HG03342 (cell line): ENCODE measurements at regions not wholly inside any gene's neighbourhood (a gene's known extent, or its start where the extent isn't known, plus 50 kb on each side); places are given as distances from the start of the nearest gene placed in this dataset.

ENCODE experiments used
- ATAC-seq: cut with Tn5 transposase; IDR thresholded peaks from one replicate; pipeline ENCODE4 v1.9.1; 2021; ENCODE audit warnings: mild to moderate bottlenecking, moderate library complexity; ENCODE audit not compliant: unreplicated experiment

GRCh38 chrX:17206584-17206983 lies 168.4 kb upstream of the NHS start:
- no peak for ATAC-seq

- ATAC-seq: no peak
Observed at GRCh38 chrX:17214962-17215361, 160.0 kb upstream of the NHS start.

GRCh38 chrX:17226736-17227135 lies 148.3 kb upstream of the NHS start:
- no peak for ATAC-seq

GRCh38 chrX:17237146-17237545 lies 137.9 kb upstream of the NHS start:
- ATAC-seq: no peak

- peak; percentile 75 for ATAC-seq
Observed at GRCh38 chrX:17242470-17242869, 132.5 kb upstream of the NHS start.

GRCh38 chrX:17247144-17247543 lies 127.9 kb upstream of the NHS start:
- ATAC-seq: no peak

- ATAC-seq: no peak
Observed at GRCh38 chrX:17262123-17262522, 112.9 kb upstream of the NHS start.

- ATAC-seq: no peak
Observed at GRCh38 chrX:17266136-17266535, 108.9 kb upstream of the NHS start.

GRCh38 chrX:17278961-17279360 lies 96.0 kb upstream of the NHS start:
- no peak for ATAC-seq

GRCh38 chrX:17285983-17286382 lies 89.0 kb upstream of the NHS start:
- no peak for ATAC-seq

- ATAC-seq: no peak
Observed at GRCh38 chrX:17291171-17291900, 83.7 kb upstream of the NHS start.

GRCh38 chrX:17292111-17292527 lies 82.9 kb upstream of the NHS start:
- no peak for ATAC-seq

- no peak for ATAC-seq
Observed at GRCh38 chrX:17294561-17294960, 80.4 kb upstream of the NHS start.

- no peak for ATAC-seq
Observed at GRCh38 chrX:17295791-17296190, 79.2 kb upstream of the NHS start.

- no peak for ATAC-seq
Observed at GRCh38 chrX:17298564-17298963, 76.4 kb upstream of the NHS start.

- no peak for ATAC-seq
Observed at GRCh38 chrX:17299206-17299605, 75.8 kb upstream of the NHS start.

- ATAC-seq: no peak
Observed at GRCh38 chrX:17323397-17323796, 51.6 kb upstream of the NHS start.
